ENCODE measurements at regions not wholly inside any gene's neighbourhood (a gene's known extent, or its start where the extent isn't known, plus 50 kb on each side); places are given as distances from the start of the nearest gene placed in this dataset.

- H3K27me3 Mint-ChIP-seq: no peaks in the 10 kb centered on the region
- H3K36me3 Mint-ChIP-seq: no peaks in the 10 kb centered on the region
- H3K9me3 Mint-ChIP-seq: peaks cover 8% of the 10 kb centered on the region
- intact Hi-C loops (cut with micrococcal nuclease): no loop called here
- no peak overlapping the region for H3K27ac Mint-ChIP-seq
- no peaks in the 10 kb centered on the region for H3K4me1 Mint-ChIP-seq (ENCODE audit: low read depth)
- DNase-seq: no peak
- ChIA-PET POLR2A (no interaction called here), CTCF (no interaction called here)
- no peak overlapping the region for H3K4me3 Mint-ChIP-seq
These were observed 697.0 kb downstream of the LIG4 start for GRCh38 chr13:107518292-107518691.

GRCh38 chr13:107516517-107516916 lies 698.8 kb downstream of the LIG4 start:
- Mint-ChIP-seq H3K4me1 (ENCODE audit: low read depth) (no peaks in the 10 kb centered on the region), H3K27ac (no peak overlapping the region), H3K27me3 (no peaks in the 10 kb centered on the region), H3K36me3 (no peaks in the 10 kb centered on the region), H3K4me3 (no peak overlapping the region), H3K9me3 (peaks cover 8% of the 10 kb centered on the region)
- intact Hi-C loops (cut with micrococcal nuclease): no loop called here
- ChIA-PET POLR2A (no interaction called here), CTCF (no interaction called here)
- no peak for DNase-seq

GRCh38 chr13:107512551-107512950 lies 702.8 kb downstream of the LIG4 start:
- H3K4me1 Mint-ChIP-seq (ENCODE audit: low read depth): no peaks in the 10 kb centered on the region
- no peak for DNase-seq
- H3K36me3 Mint-ChIP-seq: no peaks in the 10 kb centered on the region
- ChIA-PET CTCF (no interaction called here), POLR2A (no interaction called here)
- no peak overlapping the region for H3K4me3 Mint-ChIP-seq
- intact Hi-C loops (cut with micrococcal nuclease): no loop called here
- H3K9me3 Mint-ChIP-seq: peaks cover 8% of the 10 kb centered on the region
- H3K27me3 Mint-ChIP-seq: no peaks in the 10 kb centered on the region
- H3K27ac Mint-ChIP-seq: no peak overlapping the region

- no peak overlapping the region for H3K27ac Mint-ChIP-seq
- CTCF ChIA-PET: interaction anchor here (1.0 kb wide), 1 partner anchor 12 kb away, joined by 3 read pairs; no protein-coding TSS in a partner anchor
- H3K4me3 Mint-ChIP-seq: no peak overlapping the region
- H3K9me3 Mint-ChIP-seq: peaks cover 4% of the 10 kb centered on the region
- H3K4me1 Mint-ChIP-seq (ENCODE audit: low read depth): no peaks in the 10 kb centered on the region
- no peaks in the 10 kb centered on the region for H3K27me3 Mint-ChIP-seq
- intact Hi-C loops (cut with micrococcal nuclease): no loop called here
- H3K36me3 Mint-ChIP-seq: no peaks in the 10 kb centered on the region
- POLR2A ChIA-PET: no interaction called here
- no peak for DNase-seq
These were observed 717.7 kb downstream of the LIG4 start for GRCh38 chr13:107497661-107498060.

- Mint-ChIP-seq H3K4me3 (no peak overlapping the region), H3K4me1 (ENCODE audit: low read depth) (no peaks in the 10 kb centered on the region), H3K27me3 (no peaks in the 10 kb centered on the region), H3K36me3 (no peaks in the 10 kb centered on the region), H3K27ac (no peak overlapping the region), H3K9me3 (peaks cover 22% of the 10 kb centered on the region)
- ChIA-PET CTCF (no interaction called here), POLR2A (no interaction called here)
- intact Hi-C loops (cut with micrococcal nuclease): no loop called here
- DNase-seq: no peak
These were observed 722.1 kb downstream of the LIG4 start for GRCh38 chr13:107493266-107493665.

- POLR2A ChIA-PET: no interaction called here
- intact Hi-C loops (cut with micrococcal nuclease): no loop called here
- Mint-ChIP-seq H3K27ac (no peak overlapping the region), H3K36me3 (no peaks in the 10 kb centered on the region), H3K27me3 (no peaks in the 10 kb centered on the region), H3K4me3 (no peak overlapping the region), H3K4me1 (ENCODE audit: low read depth) (no peaks in the 10 kb centered on the region), H3K9me3 (peaks cover 11% of the 10 kb centered on the region)
- DNase-seq: no peak
- CTCF ChIA-PET: no interaction called here
These were observed 732.6 kb downstream of the LIG4 start for GRCh38 chr13:107482688-107483087.

GRCh38 chr13:107480130-107480529 lies 735.2 kb downstream of the LIG4 start:
- no peaks in the 10 kb centered on the region for H3K36me3 Mint-ChIP-seq
- intact Hi-C loops (cut with micrococcal nuclease): no loop called here
- ChIA-PET POLR2A (no interaction called here), CTCF (no interaction called here)
- H3K4me3 Mint-ChIP-seq: no peak overlapping the region
- no peak overlapping the region for H3K27ac Mint-ChIP-seq
- H3K27me3 Mint-ChIP-seq: no peaks in the 10 kb centered on the region
- no peaks in the 10 kb centered on the region for H3K4me1 Mint-ChIP-seq (ENCODE audit: low read depth)
- no peak for DNase-seq
- H3K9me3 Mint-ChIP-seq: peaks cover 3% of the 10 kb centered on the region

GRCh38 chr13:107477772-107478379 lies 737.5 kb downstream of the LIG4 start:
- CTCF ChIA-PET: no interaction called here
- Mint-ChIP-seq H3K36me3 (no peaks in the 10 kb centered on the region), H3K27ac (no peak overlapping the region), H3K27me3 (no peaks in the 10 kb centered on the region), H3K4me3 (no peak overlapping the region), H3K4me1 (ENCODE audit: low read depth) (no peaks in the 10 kb centered on the region), H3K9me3 (peaks cover 7% of the 10 kb centered on the region)
- POLR2A ChIA-PET: no interaction called here
- intact Hi-C loops (cut with micrococcal nuclease): no loop called here
- DNase-seq: no peak

GRCh38 chr13:107475753-107476453 lies 739.4 kb downstream of the LIG4 start:
- CTCF ChIA-PET: no interaction called here
- Mint-ChIP-seq H3K27ac (no peak overlapping the region), H3K36me3 (no peaks in the 10 kb centered on the region), H3K4me3 (no peak overlapping the region), H3K9me3 (peaks cover 4% of the 10 kb centered on the region), H3K4me1 (ENCODE audit: low read depth) (no peaks in the 10 kb centered on the region), H3K27me3 (no peaks in the 10 kb centered on the region)
- DNase-seq: no peak
- intact Hi-C loops (cut with micrococcal nuclease): no loop called here
- POLR2A ChIA-PET: no interaction called here

- intact Hi-C loops (cut with micrococcal nuclease): no loop called here
- Mint-ChIP-seq H3K27ac (no peak overlapping the region), H3K27me3 (no peaks in the 10 kb centered on the region), H3K4me1 (ENCODE audit: low read depth) (no peaks in the 10 kb centered on the region), H3K36me3 (no peaks in the 10 kb centered on the region), H3K9me3 (peaks cover 4% of the 10 kb centered on the region), H3K4me3 (no peak overlapping the region)
- DNase-seq: no peak
- ChIA-PET POLR2A (no interaction called here), CTCF (no interaction called here)
These were observed 742.1 kb downstream of the LIG4 start for GRCh38 chr13:107473253-107473652.

- Mint-ChIP-seq H3K9me3 (peaks cover 2% of the 10 kb centered on the region), H3K4me1 (ENCODE audit: low read depth) (no peaks in the 10 kb centered on the region), H3K27ac (no peak overlapping the region), H3K36me3 (no peaks in the 10 kb centered on the region), H3K4me3 (no peak overlapping the region), H3K27me3 (no peaks in the 10 kb centered on the region)
- POLR2A ChIA-PET: no interaction called here
- no peak for DNase-seq
- CTCF ChIA-PET: no interaction called here
- intact Hi-C loops (cut with micrococcal nuclease): no loop called here
These were observed 748.8 kb downstream of the LIG4 start for GRCh38 chr13:107466326-107467099.

GRCh38 chr13:107462501-107462900 lies 752.8 kb downstream of the LIG4 start:
- no peaks in the 10 kb centered on the region for H3K27me3 Mint-ChIP-seq
- no peak for DNase-seq
- CTCF ChIA-PET: no interaction called here
- no peak overlapping the region for H3K4me3 Mint-ChIP-seq
- H3K36me3 Mint-ChIP-seq: no peaks in the 10 kb centered on the region
- peaks cover 2% of the 10 kb centered on the region for H3K9me3 Mint-ChIP-seq
- H3K27ac Mint-ChIP-seq: no peak overlapping the region
- no peaks in the 10 kb centered on the region for H3K4me1 Mint-ChIP-seq (ENCODE audit: low read depth)
- POLR2A ChIA-PET: no interaction called here
- intact Hi-C loops (cut with micrococcal nuclease): no loop called here

GRCh38 chr13:107461751-107462150 lies 753.6 kb downstream of the LIG4 start:
- Mint-ChIP-seq H3K27ac (no peak overlapping the region), H3K9me3 (peaks cover 2% of the 10 kb centered on the region), H3K4me3 (no peak overlapping the region), H3K27me3 (no peaks in the 10 kb centered on the region), H3K36me3 (no peaks in the 10 kb centered on the region), H3K4me1 (ENCODE audit: low read depth) (no peaks in the 10 kb centered on the region)
- CTCF ChIA-PET: no interaction called here
- POLR2A ChIA-PET: no interaction called here
- intact Hi-C loops (cut with micrococcal nuclease): no loop called here
- DNase-seq: no peak

All from activated CD4-positive, alpha-beta memory T cell treated with anti-CD3 and anti-CD28 coated beads for 36 hours (primary cell).